Sigmoid colon (tissue), 4 donors: ENCODE measurements at regions not wholly inside any gene's neighbourhood (a gene's known extent, or its start where the extent isn't known, plus 50 kb on each side); places are given as distances from the start of the nearest gene placed in this dataset.

Experiments
- CTCF ChIP-seq, 4 experiments: fragments of 450-650 bp in 3 of 4; fragments of 200-600 bp in 1 of 4; IDR thresholded peaks; one replicate each; pipeline ENCODE4 v1.5.1; 2016 to 2019; ENCODE audit warnings: antibody characterized with exemption in 4 of 4, mild to moderate bottlenecking in 3 of 4, moderate library complexity in 2 of 4
- EP300 ChIP-seq, 4 donors: sonication (generic); formaldehyde crosslinking; IDR thresholded peaks; one replicate each; pipeline ENCODE4 v1.6.1; 2017; ENCODE audit warnings: antibody characterized with exemption in 4 of 4
- POLR2A ChIP-seq, 2 donors: fragments of 450-650 bp; IDR thresholded peaks; one replicate each; pipeline ENCODE4 v1.6.1; 2016; ENCODE audit warnings: antibody characterized with exemption in 2 of 2, mild to moderate bottlenecking in 2 of 2, moderate library complexity in 2 of 2
- POLR2AphosphoS5 ChIP-seq, 4 donors: sonication (generic); formaldehyde crosslinking; IDR thresholded peaks; one replicate each; pipeline ENCODE4 v1.6.1; 2017; ENCODE audit warnings: antibody characterized with exemption in 4 of 4

- TF ChIP-seq CTCF (IDR thresholded peaks at IDR 0.05) (no peak), POLR2A (IDR thresholded peaks at IDR 0.05) (no peak), POLR2AphosphoS5 (IDR thresholded peaks at IDR 0.05) (no peak), EP300 (IDR thresholded peaks at IDR 0.05) (no peak)
Measured at GRCh38 chr2:61634512-61634911, 96.4 kb upstream of the XPO1 start.
